H1 (cell line): ENCODE measurements at regions not wholly inside any gene's neighbourhood (a gene's known extent, or its start where the extent isn't known, plus 50 kb on each side); places are given as distances from the start of the nearest gene placed in this dataset.

Experiments
- CTCF ChIA-PET: fragments of 300-600 bp; sonication (Branson Sonifier 250); formaldehyde crosslinking; loops from one replicate; lab custom pipeline; 2021; ENCODE audit not compliant: partially characterized antibody; lab: Charles Lee
- POLR2A ChIA-PET: fragments of 300-600 bp; sonication (Branson Sonifier 250); formaldehyde crosslinking; loops from one replicate; lab custom pipeline; 2021; ENCODE audit warnings: inconsistent platforms; ENCODE audit not compliant: partially characterized antibody; lab: Charles Lee
- DNase-seq, 2 experiments: peaks; one replicate each; pipeline versions ENCODE4 v3.0.0 to v3.0.0-alpha.2; 2010 to 2022; ENCODE audit warnings: low spot score in 2 of 2, low read depth in 1 of 2, mixed read lengths in 1 of 2
- FAIRE-seq: peaks from 2 replicates; lab custom pipeline; 2011; peaks lifted over from hg19 to GRCh38; lab: Jason Lieb, UNC
- H2AFZ ChIP-seq: 2 replicates; pipeline ENCODE4 v1.8.1; 2012; ENCODE audit warnings: low read length, inconsistent platforms
- H2AK5ac ChIP-seq: 2 replicates; pipeline ENCODE4 v1.6.1; 2013; ENCODE audit warnings: low read depth, low read length
- H2BK120ac ChIP-seq: replicated peaks from 2 replicates; pipeline ENCODE3; 2013; ENCODE audit warnings: low read depth, low read length, inconsistent platforms
- H2BK12ac ChIP-seq: 2 replicates; pipeline ENCODE4 v1.6.1; 2013; ENCODE audit warnings: low read depth, low read length
- H2BK15ac ChIP-seq: 2 replicates; pipeline ENCODE4 v1.6.1; 2013; ENCODE audit warnings: low read length
- H2BK20ac ChIP-seq: 2 replicates; pipeline ENCODE4 v1.6.1; 2013; ENCODE audit warnings: low read length
- H2BK5ac ChIP-seq: 2 replicates; pipeline ENCODE4 v1.6.1; 2013; ENCODE audit warnings: low read depth, low read length
- H3K14ac ChIP-seq: 2 replicates; pipeline ENCODE4 v1.6.1; 2013; ENCODE audit warnings: inconsistent platforms; ENCODE audit not compliant: insufficient read length
- H3K18ac ChIP-seq: 2 replicates; pipeline ENCODE4 v1.6.1; 2013; ENCODE audit warnings: low read length; ENCODE audit errors: extremely low read depth
- H3K23ac ChIP-seq: 2 replicates; pipeline ENCODE4 v1.6.1; 2013; ENCODE audit warnings: inconsistent platforms; ENCODE audit not compliant: insufficient read length
- H3K23me2 ChIP-seq: 2 replicates; pipeline ENCODE4 v1.6.1; 2013; ENCODE audit warnings: low read depth, low read length
- H3K27ac ChIP-seq: 2 replicates; pipeline ENCODE4 v1.6.1; 2011; ENCODE audit warnings: low read depth, low read length, inconsistent platforms
- H3K27me3 ChIP-seq, 4 experiments: replicated peaks in 1 of 4; 1 replicate in 1 of 4; 2 replicates in 3 of 4; pipeline versions ENCODE4 v1.6.1 to v1.8.1; 2011 to 2013; ENCODE audit warnings: low read length in 3 of 4, mild to moderate bottlenecking in 3 of 4, inconsistent platforms in 2 of 4, mixed read lengths in 2 of 4, moderate library complexity in 1 of 4; ENCODE audit not compliant: control insufficient read depth in 3 of 4, insufficient read depth in 3 of 4; ENCODE audit errors: extremely low read depth in 1 of 4
- H3K36me3 ChIP-seq, 4 experiments: 2 replicates each; pipeline versions ENCODE4 v1.6.1 to v1.8.1; 2011 to 2013; ENCODE audit warnings: mild to moderate bottlenecking in 4 of 4, low read length in 3 of 4, moderate library complexity in 2 of 4, control low read depth in 1 of 4, inconsistent platforms in 1 of 4; ENCODE audit not compliant: insufficient read depth in 4 of 4, control insufficient read depth in 2 of 4
- H3K4ac ChIP-seq: replicated peaks from 2 replicates; pipeline ENCODE3; 2013; ENCODE audit warnings: low read length, low read depth, mixed read lengths, inconsistent platforms; ENCODE audit not compliant: insufficient read length
- H3K4me1 ChIP-seq, 4 experiments: replicated peaks in 1 of 4; 1 replicate in 1 of 4; 2 replicates in 3 of 4; pipeline versions ENCODE4 v1.6.1 to v1.8.1; 2011 to 2013; ENCODE audit warnings: low read length in 3 of 4, inconsistent platforms in 2 of 4, mixed read lengths in 1 of 4; ENCODE audit not compliant: insufficient read depth in 4 of 4, control insufficient read depth in 3 of 4
- H3K4me2 ChIP-seq, 2 experiments: 2 replicates each; pipeline versions ENCODE4 v1.6.1 to v1.8.1; 2011 to 2013; ENCODE audit warnings: low read depth in 2 of 2, low read length in 2 of 2, control low read depth in 1 of 2, inconsistent platforms in 1 of 2, mild to moderate bottlenecking in 1 of 2; ENCODE audit not compliant: insufficient read depth in 1 of 2
- H3K4me3 ChIP-seq, 4 experiments: fragments of 200-600, 300-600 bp in 1 of 4; sonication (generic), shearing (Covaris generic), sonication (Bioruptor Twin) in 1 of 4; 2 replicates each; pipeline versions ENCODE4 v1.5.1 to v1.8.1; 2011 to 2016; ENCODE audit warnings: low read length in 4 of 4, low read depth in 3 of 4, control low read depth in 2 of 4, inconsistent platforms in 2 of 4, mild to moderate bottlenecking in 2 of 4, mixed read lengths in 1 of 4, moderate library complexity in 1 of 4; ENCODE audit not compliant: insufficient read depth in 2 of 4; ENCODE audit errors: extremely low read depth in 1 of 4
- H3K56ac ChIP-seq: replicated peaks from 2 replicates; pipeline ENCODE3; 2013; ENCODE audit warnings: low read depth, mild to moderate bottlenecking, mixed read lengths, low read length, inconsistent platforms; ENCODE audit not compliant: insufficient read length
- H3K79me1 ChIP-seq: 2 replicates; pipeline ENCODE4 v1.6.1; 2013; ENCODE audit warnings: low read depth, low read length, control low read depth
- H3K79me2 ChIP-seq, 2 experiments: 2 replicates each; pipeline versions ENCODE4 v1.6.1 to v1.8.1; 2012 to 2013; ENCODE audit warnings: low read length in 2 of 2, mild to moderate bottlenecking in 2 of 2, inconsistent platforms in 1 of 2; ENCODE audit not compliant: insufficient read depth in 2 of 2, control insufficient read depth in 1 of 2
- H3K9ac ChIP-seq, 4 experiments: replicated peaks in 1 of 4; 1 replicate in 1 of 4; 2 replicates in 3 of 4; pipeline versions ENCODE4 v1.6.1 to v1.8.1; 2011 to 2013; ENCODE audit warnings: low read depth in 3 of 4, low read length in 3 of 4, control low read depth in 2 of 4, mild to moderate bottlenecking in 2 of 4, moderate library complexity in 2 of 4, inconsistent platforms in 1 of 4; ENCODE audit errors: extremely low read depth in 1 of 4
- H3K9me3 ChIP-seq, 2 experiments: 2 replicates each; pipeline versions ENCODE4 v1.6.1 to v1.8.1; 2012 to 2013; ENCODE audit warnings: mild to moderate bottlenecking in 2 of 2, moderate library complexity in 2 of 2, control low read depth in 1 of 2, inconsistent platforms in 1 of 2, low read depth in 1 of 2, low read length in 1 of 2, mixed read lengths in 1 of 2; ENCODE audit not compliant: insufficient read depth in 2 of 2
- H4K20me1 ChIP-seq, 2 experiments: replicated peaks in 1 of 2; 2 replicates each; pipeline versions ENCODE3 to v1.8.1; 2011 to 2013; ENCODE audit warnings: inconsistent platforms in 2 of 2, low read length in 2 of 2, mild to moderate bottlenecking in 1 of 2; ENCODE audit not compliant: insufficient read depth in 2 of 2, control insufficient read depth in 1 of 2
- H4K5ac ChIP-seq: 2 replicates; pipeline ENCODE4 v1.6.1; 2013; ENCODE audit warnings: low read length, low read depth, mixed read lengths, inconsistent platforms; ENCODE audit not compliant: insufficient read length
- H4K8ac ChIP-seq: 2 replicates; pipeline ENCODE4 v1.8.0; 2013; ENCODE audit warnings: mild to moderate bottlenecking, moderate library complexity, low read length, inconsistent platforms; ENCODE audit not compliant: insufficient read depth; ENCODE audit errors: extremely low read depth
- H4K91ac ChIP-seq: replicated peaks from 2 replicates; pipeline ENCODE3; 2013; ENCODE audit warnings: low read length, mixed read lengths, inconsistent platforms; ENCODE audit not compliant: insufficient read length
- BCL11A ChIP-seq, 2 experiments: IDR thresholded peaks; one replicate each; pipeline ENCODE4 v1.6.1; 2011; ENCODE audit warnings: low read depth in 2 of 2, low read length in 2 of 2, mild to moderate bottlenecking in 2 of 2
- CHD2 ChIP-seq: IDR thresholded peaks from 2 replicates; pipeline ENCODE4 v1.6.1; 2012; ENCODE audit warnings: low read length, improper control_type of control experiment
- EP300 ChIP-seq, 2 experiments: IDR thresholded peaks; 1 replicate in 1 of 2; 2 replicates in 1 of 2; pipeline ENCODE4 v1.6.1; 2011 to 2012; ENCODE audit warnings: low read depth in 2 of 2, low read length in 2 of 2, mild to moderate bottlenecking in 2 of 2, borderline replicate concordance in 1 of 2, inconsistent platforms in 1 of 2, moderate library complexity in 1 of 2
- GABPA ChIP-seq: IDR thresholded peaks from 2 replicates; pipeline ENCODE4 v1.6.1; 2011; ENCODE audit warnings: mild to moderate bottlenecking, low read length, moderate library complexity, borderline replicate concordance; ENCODE audit not compliant: insufficient read depth
- JUN ChIP-seq: IDR thresholded peaks from 2 replicates; pipeline ENCODE4 v1.6.1; 2011; ENCODE audit warnings: low read depth, mild to moderate bottlenecking, improper control_type of control experiment, low read length
- JUND ChIP-seq: IDR thresholded peaks from 2 replicates; pipeline ENCODE4 v1.6.1; 2011; ENCODE audit warnings: mild to moderate bottlenecking, improper control_type of control experiment, low read length
- NRF1 ChIP-seq: IDR thresholded peaks from 2 replicates; pipeline ENCODE4 v1.6.1; 2011; ENCODE audit warnings: mild to moderate bottlenecking, low read depth, low read length, improper control_type of control experiment
- POU5F1 ChIP-seq: IDR thresholded peaks from 2 replicates; pipeline ENCODE4 v1.6.1; 2011; ENCODE audit warnings: low read depth, mild to moderate bottlenecking, low read length, moderate library complexity
- SIRT6 ChIP-seq: IDR thresholded peaks from one replicate; pipeline ENCODE4 v1.7.1; 2012; ENCODE audit warnings: low read length, inconsistent platforms
- SP1 ChIP-seq: IDR thresholded peaks from 2 replicates; pipeline ENCODE4 v1.6.1; 2011; ENCODE audit warnings: low read depth, low read length
- SUZ12 ChIP-seq: fragments of 200-600 bp; sonication (generic); IDR thresholded peaks from 2 replicates; pipeline ENCODE4 v1.6.1; 2012; ENCODE audit warnings: mild to moderate bottlenecking, inconsistent platforms, low read length, moderate library complexity, mixed read lengths
- TAF7 ChIP-seq: optimal IDR thresholded peaks from 2 replicates; pipeline ENCODE3; 2011; ENCODE audit warnings: low read depth, mild to moderate bottlenecking, inconsistent platforms, low read length, moderate library complexity, borderline replicate concordance
- ZNF274 ChIP-seq: IDR thresholded peaks from 2 replicates; pipeline ENCODE4 v1.7.0; 2012; ENCODE audit warnings: low read length, borderline replicate concordance; ENCODE audit errors: extremely low read depth
- WGBS, 2 experiments: shearing (Covaris generic) in 1 of 2; methylation state at CpG; one replicate each; pipeline versions ENCODE4 v1.1.6 to v1.1.7; 2013 to 2015; ENCODE audit warnings: low lambda C conversion rate in 2 of 2, mixed read lengths in 2 of 2, inconsistent platforms in 1 of 2, low coverage in 1 of 2, missing lambda C conversion rate in 1 of 2; ENCODE audit not compliant: insufficient replicate concordance in 2 of 2, insufficient coverage in 1 of 2, insufficient read length in 1 of 2; ENCODE audit errors: extremely low coverage in 1 of 2, missing lambda C conversion rate in 1 of 2; 5-methylcytosine and 5-hydroxymethylcytosine counted together
- TF ChIP-seq, protein P1 (sequence below): IDR thresholded peaks from 2 replicates; pipeline ENCODE4 v1.6.1; 2011; ENCODE audit warnings: low read depth, mild to moderate bottlenecking, low read length; ENCODE audit not compliant: insufficient read depth

DNA sequence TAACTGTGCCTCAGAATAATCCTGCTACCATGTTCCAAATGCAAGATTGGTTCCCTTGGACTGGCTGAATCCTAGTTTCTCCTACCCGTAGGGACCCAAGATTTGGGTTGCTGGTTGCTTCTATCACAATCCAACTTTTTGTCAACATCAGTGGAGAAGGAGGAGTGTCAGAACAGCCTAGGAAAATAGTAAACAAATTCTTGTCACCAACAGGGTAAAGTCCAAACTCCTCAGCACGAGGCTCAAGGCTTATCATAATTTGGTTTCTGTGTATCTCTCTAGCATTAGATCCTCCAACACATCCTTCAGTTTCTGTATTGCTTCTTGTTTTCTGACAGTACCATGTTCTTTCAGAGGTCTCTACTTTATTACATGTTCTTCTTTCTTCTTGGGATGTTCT, 370.2 kb upstream of the DAB1 start:
- no peak overlapping the region for H2BK20ac ChIP-seq
- FAIRE-seq (no peak), DNase-seq (no peak)
- H2BK5ac ChIP-seq: no peak overlapping the region
- no peaks in the 10 kb centered on the region for H3K36me3 ChIP-seq
- peaks cover 0 to 2% (median 0%) of the 10 kb centered on the region in 4 experiments; a peak in 1 of 7 replicates for H3K4me1 ChIP-seq
- POLR2A ChIA-PET: no interaction called here
- H4K91ac ChIP-seq: no peak overlapping the region
- no peaks in the 10 kb centered on the region for H4K20me1 ChIP-seq
- no peaks in the 10 kb centered on the region for H3K79me1 ChIP-seq
- no peak overlapping the region for H2AK5ac ChIP-seq
- no peak overlapping the region for H3K18ac ChIP-seq
- H3K9ac ChIP-seq: no peak overlapping the region
- CTCF ChIA-PET: interaction anchor here (0.6 to 1.1 kb wide), 2 partner anchors 172 to 975 kb away, joined by 3 read pairs; no protein-coding TSS in a partner anchor
- no peak overlapping the region for H3K4ac ChIP-seq
- no peak overlapping the region for H2BK15ac ChIP-seq
- no peaks in the 10 kb centered on the region for H3K79me2 ChIP-seq
- H4K8ac ChIP-seq: no peak overlapping the region
- H2AFZ ChIP-seq: no peak overlapping the region
- H3K9me3 ChIP-seq: no peaks in the 10 kb centered on the region
- no peaks in the 10 kb centered on the region for H3K27me3 ChIP-seq
- H3K14ac ChIP-seq: no peak overlapping the region
- no peak overlapping the region for H3K4me2 ChIP-seq
- no peak overlapping the region for H3K4me3 ChIP-seq
- H2BK12ac ChIP-seq: no peak overlapping the region
- H3K56ac ChIP-seq: no peak overlapping the region
- no peak overlapping the region for H2BK120ac ChIP-seq
- H4K5ac ChIP-seq: no peak overlapping the region
- no peak overlapping the region for H3K23ac ChIP-seq
- H3K27ac ChIP-seq: no peak overlapping the region
- no peaks in the 10 kb centered on the region for H3K23me2 ChIP-seq
- WGBS, 2 experiments: 86% methylated on average over 2 of the region's 2 CpGs; no CpG with 5 or more reads in 1 of the 2 experiments
- TF ChIP-seq JUND: no peak
- TF ChIP-seq POU5F1: no peak
- no peak for TF ChIP-seq GABPA
- no peak for TF ChIP-seq SP1
- no peak for TF ChIP-seq CHD2
- TF ChIP-seq SIRT6: no peak
- no peak for TF ChIP-seq ZNF274
- TF ChIP-seq JUN: no peak
- TF ChIP-seq NRF1: no peak
- TF ChIP-seq, protein P1, sequence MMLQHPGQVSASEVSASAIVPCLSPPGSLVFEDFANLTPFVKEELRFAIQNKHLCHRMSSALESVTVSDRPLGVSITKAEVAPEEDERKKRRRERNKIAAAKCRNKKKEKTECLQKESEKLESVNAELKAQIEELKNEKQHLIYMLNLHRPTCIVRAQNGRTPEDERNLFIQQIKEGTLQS: no peak
- TF ChIP-seq TAF7: no peak
- TF ChIP-seq EP300 (IDR thresholded peaks at IDR 0.05; ENCODE audit: borderline replicate concordance in 1 of 2, low read depth in 2 of 2, low read length in 2 of 2): no peak
- TF ChIP-seq SUZ12: no peak
- TF ChIP-seq BCL11A (IDR thresholded peaks at IDR 0.05; ENCODE audit: low read depth in 2 of 2, low read length in 2 of 2): no peak
